ENCODE measurements at regions not wholly inside any gene's neighbourhood (a gene's known extent, or its start where the extent isn't known, plus 50 kb on each side); places are given as distances from the start of the nearest gene placed in this dataset.

DNA sequence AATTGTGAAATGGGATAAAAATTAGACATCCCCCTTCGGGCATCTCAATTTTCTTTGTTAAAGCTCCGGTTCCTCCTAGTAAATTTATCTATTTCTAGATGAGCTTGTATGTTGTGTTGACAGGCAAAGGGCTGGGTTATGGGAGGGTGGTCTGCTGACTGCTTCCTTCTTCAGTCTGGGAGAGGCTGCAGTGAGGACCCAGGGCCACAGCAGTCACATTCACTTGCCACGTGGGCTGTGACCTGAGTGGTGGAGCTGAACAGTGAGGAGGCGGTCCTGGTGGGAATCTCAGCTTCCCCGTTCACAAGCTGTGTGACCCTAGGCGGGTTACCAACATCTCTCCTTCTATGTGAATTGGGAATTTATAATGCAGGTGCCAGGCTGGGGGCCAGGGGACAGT lies 57.5 kb upstream of the RXRA start:
- Histone ChIP-seq H3K4me1 (peaks cover 8% of the 10 kb centered on the region), H3K27me3 (peaks cover 63% of the 10 kb centered on the region)

DNA sequence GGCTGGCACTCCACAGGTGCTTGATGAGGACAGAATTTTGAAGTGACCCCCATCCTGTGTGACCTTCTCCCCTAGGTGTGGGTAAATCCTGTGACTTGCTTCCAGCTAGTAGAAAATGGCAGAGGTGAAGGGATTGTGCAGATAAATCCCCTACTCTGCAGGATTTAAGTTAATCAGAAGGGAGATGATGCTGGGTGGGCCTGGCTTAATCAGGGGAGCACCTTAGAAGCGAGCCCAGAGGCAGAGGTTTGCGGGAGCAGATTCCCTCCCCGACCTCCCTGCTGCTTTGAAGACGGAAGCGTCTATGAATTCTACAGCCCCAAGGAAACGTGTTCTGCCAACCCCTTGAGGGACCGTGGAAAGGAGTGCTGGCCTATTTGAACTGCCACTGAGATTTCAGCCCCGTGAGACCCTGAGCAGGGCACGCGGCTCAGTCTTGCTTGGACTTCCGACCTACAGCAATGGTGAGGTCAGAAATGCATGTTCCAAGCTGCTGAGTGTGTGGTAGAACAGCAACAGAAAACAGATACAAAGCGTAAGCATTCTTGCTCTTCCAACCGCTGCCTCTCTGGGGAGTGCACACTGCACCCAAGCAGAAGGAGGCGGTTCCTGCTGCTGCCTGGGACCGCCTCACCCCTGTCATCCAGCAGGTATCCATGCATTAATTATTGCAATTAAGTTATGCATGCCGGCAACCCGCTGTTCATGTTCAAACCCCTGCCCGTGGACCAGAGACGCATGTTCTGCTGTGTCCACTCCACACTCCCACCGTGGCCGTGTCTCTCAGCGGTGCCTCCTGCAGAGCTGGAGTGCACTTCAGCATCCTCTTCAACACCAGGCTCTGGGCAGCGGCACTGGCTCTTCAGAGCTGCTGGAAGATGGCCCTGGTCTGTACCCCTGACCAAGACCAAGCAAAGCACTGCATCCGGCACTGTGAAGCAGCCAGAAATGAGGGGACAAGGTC lies 54.6 kb upstream of the RXRA start:
- peaks cover 49% of the 10 kb centered on the region for H3K27me3 ChIP-seq
- no peak for DNase-seq
- peaks cover 8% of the 10 kb centered on the region for H3K4me1 ChIP-seq
- no peaks in the 10 kb centered on the region for H3K36me3 ChIP-seq
- H3K9me3 ChIP-seq (replicated peaks), result no peaks in the 10 kb centered on the region
- H3K27ac ChIP-seq, result no peak overlapping the region
- H3K4me3 ChIP-seq, result no peak overlapping the region

More for the DNA sequence above, 57.5 kb upstream of the RXRA start:
- Histone ChIP-seq H3K9me3 (replicated peaks) (no peaks in the 10 kb centered on the region), H3K36me3 (no peaks in the 10 kb centered on the region), H3K27ac (no peak overlapping the region), H3K4me3 (no peak overlapping the region)
- DNase-seq, result no peak

DNA sequence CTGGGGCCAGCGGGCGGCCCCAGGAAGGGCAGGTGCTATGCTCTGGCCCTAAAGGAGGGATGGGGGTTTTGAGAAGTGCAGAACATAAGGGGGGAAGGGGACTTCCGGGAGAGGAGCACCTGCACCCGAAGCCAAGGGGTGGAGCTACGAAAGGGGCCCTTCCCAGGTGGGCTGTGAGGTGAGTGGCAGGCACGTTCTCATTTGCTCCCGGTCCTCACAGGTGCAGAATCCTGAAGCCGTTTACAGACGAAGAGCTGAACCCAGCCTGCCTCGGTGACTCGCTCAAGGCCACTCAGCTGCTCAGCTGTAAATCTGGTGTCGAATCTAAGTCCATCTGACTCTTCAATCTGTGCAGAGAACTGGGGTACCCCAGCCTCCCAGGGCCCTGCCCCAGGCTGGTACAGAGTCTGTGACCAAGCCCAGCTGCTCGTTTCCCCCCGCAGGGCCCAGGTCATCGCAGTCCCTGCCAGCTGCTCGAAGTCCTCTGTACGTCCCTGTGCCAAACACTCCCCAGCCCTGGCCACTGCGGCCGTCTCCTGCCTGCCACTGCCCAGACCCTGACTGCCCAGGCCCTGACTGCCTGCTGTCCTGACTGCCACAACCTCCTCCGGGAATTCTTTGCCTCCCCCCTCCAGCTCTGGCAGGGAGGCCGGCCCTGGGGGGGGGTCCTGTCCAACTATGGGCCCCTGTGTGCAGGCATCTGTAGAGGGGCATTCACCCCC lies 53.8 kb upstream of the RXRA start:
- peaks cover 52% of the 10 kb centered on the region for H3K27me3 ChIP-seq
- H3K36me3 ChIP-seq, result no peaks in the 10 kb centered on the region
- H3K9me3 ChIP-seq (replicated peaks), result no peaks in the 10 kb centered on the region
- H3K4me3 ChIP-seq, result no peak overlapping the region
- H3K27ac ChIP-seq, result no peak overlapping the region
- peaks cover 8% of the 10 kb centered on the region for H3K4me1 ChIP-seq
- peak in 1 of 2 experiments; percentile 17 for DNase-seq

DNA sequence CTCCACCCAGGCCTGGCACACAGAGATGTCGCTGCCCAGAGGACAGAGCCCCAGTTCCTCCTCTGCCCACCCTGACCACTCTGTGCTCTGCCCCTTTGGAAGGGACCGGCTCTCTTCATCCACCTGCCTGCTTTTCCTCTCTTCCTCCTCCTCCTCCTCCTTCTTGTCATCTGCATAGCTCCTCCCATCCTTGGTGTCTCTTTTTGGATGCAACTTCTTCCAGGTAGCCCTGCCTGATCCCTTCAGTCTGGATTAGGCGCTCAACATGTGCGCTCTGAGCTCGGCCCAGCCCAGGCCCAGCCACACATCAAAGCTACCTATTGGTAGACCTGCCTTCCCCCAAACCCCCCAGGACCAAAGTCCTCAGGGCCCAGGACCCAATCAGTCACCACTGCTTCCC lies 52.6 kb upstream of the RXRA start:
- no peak for DNase-seq
- Histone ChIP-seq H3K4me1 (no peaks in the 10 kb centered on the region), H3K36me3 (no peaks in the 10 kb centered on the region), H3K9me3 (replicated peaks) (no peaks in the 10 kb centered on the region), H3K4me3 (no peak overlapping the region), H3K27ac (no peak overlapping the region), H3K27me3 (peaks cover 40% of the 10 kb centered on the region)

DNA sequence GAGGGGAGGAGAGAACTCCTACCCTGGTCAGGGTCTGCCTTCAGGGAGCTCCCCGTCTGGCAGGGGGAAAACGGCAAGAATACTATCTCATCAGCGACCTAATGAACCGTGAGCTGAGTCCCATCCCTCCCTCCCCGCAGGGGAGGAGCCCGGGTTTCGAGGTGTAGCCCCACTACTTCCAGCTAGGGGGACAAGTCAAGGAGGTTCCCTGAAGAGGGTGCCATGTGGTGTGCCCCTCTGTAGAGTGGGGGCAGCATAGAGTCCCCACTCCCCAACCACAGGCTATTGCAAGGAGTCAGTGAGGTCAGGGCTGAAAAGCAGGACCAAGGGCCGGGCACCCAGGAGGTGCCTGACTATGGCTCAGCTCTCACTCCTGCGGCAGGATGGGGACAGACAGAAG lies 50.9 kb upstream of the RXRA start:
- H3K27ac ChIP-seq, result no peak overlapping the region
- H3K4me1 ChIP-seq, result no peaks in the 10 kb centered on the region
- no peaks in the 10 kb centered on the region for H3K36me3 ChIP-seq
- no peak for DNase-seq
- H3K9me3 ChIP-seq (replicated peaks), result no peaks in the 10 kb centered on the region
- H3K27me3 ChIP-seq, result peaks cover 29% of the 10 kb centered on the region
- H3K4me3 ChIP-seq, result no peak overlapping the region

DNA sequence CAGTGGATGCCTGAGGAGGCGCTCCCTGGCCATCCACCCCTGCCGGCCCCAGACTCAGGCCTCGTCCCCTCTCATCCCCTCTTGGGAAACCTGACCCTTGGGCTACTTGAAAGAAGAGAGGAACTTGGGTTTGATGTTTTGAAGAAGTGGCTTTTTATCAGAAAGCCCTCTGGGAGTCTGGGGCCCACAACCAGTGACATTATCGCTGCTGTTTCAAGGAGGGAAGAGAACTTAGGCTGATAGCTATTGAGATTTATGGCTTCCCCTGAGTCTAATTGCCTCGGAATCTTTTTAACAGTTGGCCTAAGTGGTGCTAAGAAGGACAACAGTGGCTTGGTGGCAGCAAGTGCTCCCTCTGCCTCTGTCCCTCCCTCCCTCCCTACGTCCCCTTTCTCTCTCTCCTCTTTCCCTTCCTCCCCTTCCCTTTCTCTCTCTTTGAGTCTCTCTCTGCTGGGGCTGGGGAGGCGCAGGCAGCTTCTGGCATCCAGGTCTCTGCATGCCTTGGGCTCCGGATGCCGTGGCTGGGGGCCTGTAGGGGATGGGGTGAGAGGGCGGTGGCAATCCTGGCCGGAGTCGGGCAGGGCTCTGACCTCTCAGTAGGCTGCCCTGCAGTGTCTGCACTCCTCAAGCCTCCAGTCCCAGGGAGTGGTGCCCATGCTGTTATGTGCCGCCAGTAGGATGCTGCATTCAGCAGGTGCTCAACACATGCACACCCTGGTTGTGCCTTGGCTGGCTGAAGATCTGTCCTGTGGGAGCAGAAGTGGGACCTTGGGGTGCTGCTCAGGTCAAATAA lies 49.6 kb upstream of the RXRA start:
- Histone ChIP-seq H3K27me3 (peaks cover 27% of the 10 kb centered on the region), H3K4me1 (no peaks in the 10 kb centered on the region), H3K36me3 (no peaks in the 10 kb centered on the region), H3K9me3 (replicated peaks) (no peaks in the 10 kb centered on the region), H3K27ac (no peak overlapping the region), H3K4me3 (no peak overlapping the region)
- no peak for DNase-seq

Measured in SJCRH30 (cell line).